AG04449 (cell line): ENCODE measurements at regions not wholly inside any gene's neighbourhood (a gene's known extent, or its start where the extent isn't known, plus 50 kb on each side); places are given as distances from the start of the nearest gene placed in this dataset.
"Not testable (repeated sequence)": the region's sequence is repeated elsewhere in the genome, so short reads cannot be mapped to it uniquely, and the experiment has no call there.

Source experiments
- CTCF ChIA-PET: fragments of 350-600 bp; formaldehyde crosslinking; extraction: SDS; loops from one replicate; lab custom pipeline; 2021; ENCODE audit warnings: antibody characterized with exemption; lab: Yijun Ruan, JAX
- POLR2A ChIA-PET: fragments of 400-600, 350-600 bp; formaldehyde crosslinking; extraction: SDS; loops from one replicate; lab custom pipeline; 2020; ENCODE audit warnings: antibody characterized with exemption, inconsistent platforms; lab: Yijun Ruan, JAX
- DNase-seq: peaks from one replicate; pipeline ENCODE4 v3.0.0-alpha.2; 2010; ENCODE audit warnings: low read depth, low spot score
- H3K4me3 ChIP-seq: 2 replicates; pipeline ENCODE4 v1.5.1; 2011; ENCODE audit warnings: low read depth, mild to moderate bottlenecking, control low read depth, low read length
- CTCF ChIP-seq: IDR thresholded peaks from one replicate; pipeline ENCODE4 v1.5.1; 2011; ENCODE audit warnings: mild to moderate bottlenecking, moderate library complexity, low read length, control low read depth, inconsistent platforms; ENCODE audit not compliant: insufficient read depth; ENCODE audit errors: missing control alignments

GRCh38 chr6:51107769-51108203, 289.1 kb downstream of the TFAP2B start:
- POLR2A ChIA-PET: no interaction called here
- CTCF ChIA-PET: no interaction called here
- no peak overlapping the region for H3K4me3 ChIP-seq
- no peak for DNase-seq
- no peak for TF ChIP-seq CTCF

GRCh38 chr6:51108563-51109234, 290.0 kb downstream of the TFAP2B start:
- no peak for DNase-seq
- POLR2A ChIA-PET: no interaction called here
- H3K4me3 ChIP-seq: no peak overlapping the region
- CTCF ChIA-PET: no interaction called here
- no peak for TF ChIP-seq CTCF

- no peak overlapping the region for H3K4me3 ChIP-seq
- no peak for TF ChIP-seq CTCF
- DNase-seq: no peak
- ChIA-PET CTCF (no interaction called here), POLR2A (no interaction called here)
These were observed 294.1 kb downstream of the TFAP2B start for GRCh38 chr6:51112731-51113130.

GRCh38 chr6:51116723-51117122, 298.1 kb downstream of the TFAP2B start:
- no peak overlapping the region for H3K4me3 ChIP-seq
- POLR2A ChIA-PET: no interaction called here
- no peak for DNase-seq
- CTCF ChIA-PET: no interaction called here
- no peak for TF ChIP-seq CTCF

GRCh38 chr6:51118792-51119191, 300.1 kb downstream of the TFAP2B start:
- ChIA-PET CTCF (no interaction called here), POLR2A (interaction anchor here (0.6 kb wide), 1 partner anchor 299 kb away, joined by 3 read pairs; no protein-coding TSS in a partner anchor)
- DNase-seq: no peak
- no peak for TF ChIP-seq CTCF
- no peak overlapping the region for H3K4me3 ChIP-seq

GRCh38 chr6:51120016-51120415, 301.3 kb downstream of the TFAP2B start:
- CTCF ChIA-PET: no interaction called here
- TF ChIP-seq CTCF: no peak
- H3K4me3 ChIP-seq: no peak overlapping the region
- no peak for DNase-seq
- POLR2A ChIA-PET: no interaction called here

- POLR2A ChIA-PET, H3K4me3 ChIP-seq, DNase-seq, CTCF ChIA-PET: not testable (repeated sequence)
These were observed 302.8 kb downstream of the TFAP2B start for GRCh38 chr6:51121380-51121976.
